Islet precursor cell (in vitro differentiated cells): ENCODE measurements at regions not wholly inside any gene's neighbourhood (a gene's known extent, or its start where the extent isn't known, plus 50 kb on each side); places are given as distances from the start of the nearest gene placed in this dataset.

Experiments
- DNase-seq: peaks from one replicate; pipeline ENCODE4 v3.0.0-alpha.2; 2018

GRCh38 chr2:60659026-60659425 lies 97.0 kb upstream of the PAPOLG start:
- no peak for DNase-seq

- no peak for DNase-seq
Observed at GRCh38 chr2:60661073-60661738, 94.9 kb upstream of the PAPOLG start.

GRCh38 chr2:60662781-60663180 lies 93.3 kb upstream of the PAPOLG start:
- no peak for DNase-seq

GRCh38 chr2:60671966-60672365 lies 84.1 kb upstream of the PAPOLG start:
- DNase-seq, result no peak

GRCh38 chr2:60674524-60675165 lies 81.4 kb upstream of the PAPOLG start:
- DNase-seq, result peak; percentile 91

GRCh38 chr2:60675301-60675700 lies 80.8 kb upstream of the PAPOLG start:
- DNase-seq, result no peak

- DNase-seq, result no peak
Observed at GRCh38 chr2:60676706-60677330, 79.2 kb upstream of the PAPOLG start.

GRCh38 chr2:60677356-60677755 lies 78.7 kb upstream of the PAPOLG start:
- no peak for DNase-seq

- DNase-seq, result no peak
Observed at GRCh38 chr2:60678551-60678950, 77.5 kb upstream of the PAPOLG start.

- no peak for DNase-seq
Observed at GRCh38 chr2:60679036-60679780, 76.9 kb upstream of the PAPOLG start.

- DNase-seq, result no peak
Observed at GRCh38 chr2:60693551-60693950, 62.5 kb upstream of the PAPOLG start.

GRCh38 chr2:60695793-60696192 lies 60.3 kb upstream of the PAPOLG start:
- no peak for DNase-seq

- no peak for DNase-seq
Observed at GRCh38 chr2:60699617-60700016, 56.5 kb upstream of the PAPOLG start.

GRCh38 chr2:60706021-60706420 lies 50.0 kb upstream of the PAPOLG start:
- no peak for DNase-seq
